ENCODE measurements at regions not wholly inside any gene's neighbourhood (a gene's known extent, or its start where the extent isn't known, plus 50 kb on each side); places are given as distances from the start of the nearest gene placed in this dataset.

- no peaks in the 10 kb centered on the region for H3K79me2 ChIP-seq (ENCODE audit: insufficient read depth, low read length)
- no peak overlapping the region for H3K27ac ChIP-seq (ENCODE audit: low read depth, low read length, poor library complexity, severe bottlenecking)
- H3K9me3 ChIP-seq (ENCODE audit: low read length): no peaks in the 10 kb centered on the region
- H3K4me3 ChIP-seq (ENCODE audit: low read depth, low read length, poor library complexity, severe bottlenecking): no peak overlapping the region
- H3K4me1 ChIP-seq (ENCODE audit: insufficient read depth, low read length, severe bottlenecking): no peaks in the 10 kb centered on the region
- no peaks in the 10 kb centered on the region for H3K27me3 ChIP-seq (ENCODE audit: insufficient read depth, low read length)
- no peak overlapping the region for H3K4me2 ChIP-seq (ENCODE audit: low read length)
- H3K9ac ChIP-seq (ENCODE audit: low read length): no peak overlapping the region
- H3F3A ChIP-seq (ENCODE audit: insufficient read depth, low read length): no peaks in the 10 kb centered on the region
- H2AFZ ChIP-seq (ENCODE audit: low read length): no peak overlapping the region
- H3K9me2 ChIP-seq (ENCODE audit: low read depth, low read length): no peaks in the 10 kb centered on the region
- no peaks in the 10 kb centered on the region for H4K20me1 ChIP-seq (ENCODE audit: insufficient read depth, low read length)
- TF ChIP-seq EZH2 (IDR thresholded peaks at IDR 0.05; ENCODE audit: borderline replicate concordance, low read length) (no peak), CTCF (IDR thresholded peaks at IDR 0.05; ENCODE audit: low read length) (no peak)
- no peaks in the 10 kb centered on the region for H3K36me3 ChIP-seq (ENCODE audit: insufficient read depth, low read length)
Measured at GRCh38 chr6:12408752-12409151, 118.6 kb downstream of the EDN1 start.

GRCh38 chr6:12410946-12411345 lies 120.8 kb downstream of the EDN1 start:
- Histone ChIP-seq H3K9ac (ENCODE audit: low read length) (no peak overlapping the region), H4K20me1 (ENCODE audit: insufficient read depth, low read length) (no peaks in the 10 kb centered on the region), H3K4me1 (ENCODE audit: insufficient read depth, low read length, severe bottlenecking) (no peaks in the 10 kb centered on the region), H3K79me2 (ENCODE audit: insufficient read depth, low read length) (no peaks in the 10 kb centered on the region), H3F3A (ENCODE audit: insufficient read depth, low read length) (no peaks in the 10 kb centered on the region), H2AFZ (ENCODE audit: low read length) (no peak overlapping the region), H3K4me2 (ENCODE audit: low read length) (no peak overlapping the region), H3K9me2 (ENCODE audit: low read depth, low read length) (no peaks in the 10 kb centered on the region), H3K36me3 (ENCODE audit: insufficient read depth, low read length) (no peaks in the 10 kb centered on the region), H3K27me3 (ENCODE audit: insufficient read depth, low read length) (no peaks in the 10 kb centered on the region), H3K9me3 (ENCODE audit: low read length) (no peaks in the 10 kb centered on the region), H3K4me3 (ENCODE audit: low read depth, low read length, poor library complexity, severe bottlenecking) (no peak overlapping the region), H3K27ac (ENCODE audit: low read depth, low read length, poor library complexity, severe bottlenecking) (no peak overlapping the region)
- TF ChIP-seq EZH2 (IDR thresholded peaks at IDR 0.05; ENCODE audit: borderline replicate concordance, low read length) (no peak), CTCF (IDR thresholded peaks at IDR 0.05; ENCODE audit: low read length) (no peak)

- TF ChIP-seq EZH2 (IDR thresholded peaks at IDR 0.05; ENCODE audit: borderline replicate concordance, low read length): no peak
- TF ChIP-seq CTCF (IDR thresholded peaks at IDR 0.05; ENCODE audit: low read length): no peak
- Histone ChIP-seq H2AFZ (ENCODE audit: low read length) (no peak overlapping the region), H3K4me2 (ENCODE audit: low read length) (no peak overlapping the region), H3K9me3 (ENCODE audit: low read length) (no peaks in the 10 kb centered on the region), H3F3A (ENCODE audit: insufficient read depth, low read length) (no peaks in the 10 kb centered on the region), H3K27me3 (ENCODE audit: insufficient read depth, low read length) (no peaks in the 10 kb centered on the region), H3K27ac (ENCODE audit: low read depth, low read length, poor library complexity, severe bottlenecking) (no peak overlapping the region), H4K20me1 (ENCODE audit: insufficient read depth, low read length) (no peaks in the 10 kb centered on the region), H3K9me2 (ENCODE audit: low read depth, low read length) (no peaks in the 10 kb centered on the region), H3K9ac (ENCODE audit: low read length) (no peak overlapping the region), H3K4me3 (ENCODE audit: low read depth, low read length, poor library complexity, severe bottlenecking) (no peak overlapping the region), H3K79me2 (ENCODE audit: insufficient read depth, low read length) (no peaks in the 10 kb centered on the region), H3K4me1 (ENCODE audit: insufficient read depth, low read length, severe bottlenecking) (no peaks in the 10 kb centered on the region), H3K36me3 (ENCODE audit: insufficient read depth, low read length) (no peaks in the 10 kb centered on the region)
Measured at GRCh38 chr6:12414096-12414675, 124.0 kb downstream of the EDN1 start.
